Chondrocyte (in vitro differentiated cells): ENCODE measurements at regions not wholly inside any gene's neighbourhood (a gene's known extent, or its start where the extent isn't known, plus 50 kb on each side); places are given as distances from the start of the nearest gene placed in this dataset.

ENCODE experiments used
- DNase-seq: peaks from one replicate; pipeline ENCODE4 v3.0.0; 2021; ENCODE audit warnings: mixed read lengths, low spot score
- H3K27ac Mint-ChIP-seq: one replicate; pipeline ENCODE4 v1.8.0; 2021; ENCODE audit warnings: mild to moderate bottlenecking, moderate library complexity, mixed read lengths; ENCODE audit not compliant: unreplicated experiment
- H3K27me3 Mint-ChIP-seq: 2 replicates; pipeline ENCODE4 v1.8.0; 2021; ENCODE audit warnings: low read depth, mixed read lengths
- H3K36me3 Mint-ChIP-seq: 2 replicates; pipeline ENCODE4 v1.8.0; 2021; ENCODE audit warnings: low read depth, mixed read lengths
- H3K4me1 Mint-ChIP-seq: 2 replicates; pipeline ENCODE4 v1.8.0; 2021; ENCODE audit warnings: low read depth, mild to moderate bottlenecking, mixed read lengths
- H3K4me3 Mint-ChIP-seq: one replicate; pipeline ENCODE4 v1.8.0; 2021; ENCODE audit warnings: mild to moderate bottlenecking, moderate library complexity, mixed read lengths; ENCODE audit not compliant: unreplicated experiment
- H3K9me3 Mint-ChIP-seq: 2 replicates; pipeline ENCODE4 v1.8.0; 2021; ENCODE audit warnings: low read depth, mixed read lengths
- TF ChIP-seq, protein P1 (sequence below): fragments of 200-600 bp; sonication (generic); IDR thresholded peaks from 2 replicates; pipeline ENCODE4 v1.5.0; 2021; ENCODE audit warnings: antibody characterized with exemption, mild to moderate bottlenecking, moderate library complexity

GRCh38 chr11:15541079-15541478 lies 426.4 kb downstream of the INSC start:
- no peak for DNase-seq
- Mint-ChIP-seq H3K36me3 (peaks cover 1% of the 10 kb centered on the region), H3K27ac (no peak overlapping the region), H3K9me3 (no peaks in the 10 kb centered on the region), H3K27me3 (peaks cover 7% of the 10 kb centered on the region), H3K4me1 (no peaks in the 10 kb centered on the region), H3K4me3 (no peak overlapping the region)
- TF ChIP-seq, protein P1, sequence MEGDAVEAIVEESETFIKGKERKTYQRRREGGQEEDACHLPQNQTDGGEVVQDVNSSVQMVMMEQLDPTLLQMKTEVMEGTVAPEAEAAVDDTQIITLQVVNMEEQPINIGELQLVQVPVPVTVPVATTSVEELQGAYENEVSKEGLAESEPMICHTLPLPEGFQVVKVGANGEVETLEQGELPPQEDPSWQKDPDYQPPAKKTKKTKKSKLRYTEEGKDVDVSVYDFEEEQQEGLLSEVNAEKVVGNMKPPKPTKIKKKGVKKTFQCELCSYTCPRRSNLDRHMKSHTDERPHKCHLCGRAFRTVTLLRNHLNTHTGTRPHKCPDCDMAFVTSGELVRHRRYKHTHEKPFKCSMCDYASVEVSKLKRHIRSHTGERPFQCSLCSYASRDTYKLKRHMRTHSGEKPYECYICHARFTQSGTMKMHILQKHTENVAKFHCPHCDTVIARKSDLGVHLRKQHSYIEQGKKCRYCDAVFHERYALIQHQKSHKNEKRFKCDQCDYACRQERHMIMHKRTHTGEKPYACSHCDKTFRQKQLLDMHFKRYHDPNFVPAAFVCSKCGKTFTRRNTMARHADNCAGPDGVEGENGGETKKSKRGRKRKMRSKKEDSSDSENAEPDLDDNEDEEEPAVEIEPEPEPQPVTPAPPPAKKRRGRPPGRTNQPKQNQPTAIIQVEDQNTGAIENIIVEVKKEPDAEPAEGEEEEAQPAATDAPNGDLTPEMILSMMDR: no peak

DNA sequence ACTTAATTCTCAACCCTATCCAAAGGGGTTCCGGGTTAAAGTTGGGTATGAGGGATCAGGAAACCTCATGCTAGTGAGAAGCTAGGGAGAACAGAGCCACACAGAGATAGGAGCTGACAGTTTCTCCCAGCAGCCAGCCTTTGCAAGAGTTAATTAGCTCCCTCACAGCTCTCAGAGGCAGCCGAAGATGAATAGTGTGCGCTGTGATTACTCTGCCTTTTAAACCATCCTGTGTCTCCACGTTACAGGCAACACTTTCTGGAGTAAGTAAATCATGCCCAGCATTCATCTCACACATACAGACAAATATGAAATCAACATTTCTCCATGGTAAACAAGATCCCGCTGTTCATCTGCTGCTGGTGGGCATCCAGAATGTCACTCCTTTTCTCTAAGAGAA lies 429.6 kb downstream of the INSC start:
- no peak for DNase-seq
- no peak overlapping the region for H3K4me3 Mint-ChIP-seq
- H3K4me1 Mint-ChIP-seq: no peaks in the 10 kb centered on the region
- H3K27ac Mint-ChIP-seq: no peak overlapping the region
- H3K27me3 Mint-ChIP-seq: peaks cover 2% of the 10 kb centered on the region
- H3K36me3 Mint-ChIP-seq: peaks cover 1% of the 10 kb centered on the region
- TF ChIP-seq, protein P1: no peak
- H3K9me3 Mint-ChIP-seq: no peaks in the 10 kb centered on the region

DNA sequence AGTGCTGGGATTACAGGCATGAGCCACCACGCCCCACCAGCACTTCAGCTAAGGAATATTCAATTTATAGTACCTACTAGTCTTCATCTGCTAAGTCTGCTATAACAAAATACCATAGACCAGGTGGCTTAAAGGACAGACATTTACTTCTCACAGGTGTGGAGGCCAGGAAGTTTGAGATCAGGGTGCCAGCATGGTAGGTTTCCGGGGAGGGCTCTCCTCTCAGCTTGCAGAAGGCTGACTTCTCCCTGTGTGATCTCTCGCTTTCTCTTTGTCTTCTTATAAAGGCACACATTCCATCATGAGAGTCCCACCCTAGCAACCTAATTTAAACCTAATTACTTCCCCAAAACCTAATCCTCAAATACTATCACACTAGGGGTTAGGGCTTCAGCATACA lies 433.0 kb downstream of the INSC start:
- peaks cover 6% of the 10 kb centered on the region for H3K27me3 Mint-ChIP-seq
- no peak overlapping the region for H3K27ac Mint-ChIP-seq
- no peak for DNase-seq
- no peak overlapping the region for H3K4me3 Mint-ChIP-seq
- H3K36me3 Mint-ChIP-seq: no peaks in the 10 kb centered on the region
- TF ChIP-seq, protein P1: no peak
- H3K4me1 Mint-ChIP-seq: no peaks in the 10 kb centered on the region
- H3K9me3 Mint-ChIP-seq: no peaks in the 10 kb centered on the region

DNA sequence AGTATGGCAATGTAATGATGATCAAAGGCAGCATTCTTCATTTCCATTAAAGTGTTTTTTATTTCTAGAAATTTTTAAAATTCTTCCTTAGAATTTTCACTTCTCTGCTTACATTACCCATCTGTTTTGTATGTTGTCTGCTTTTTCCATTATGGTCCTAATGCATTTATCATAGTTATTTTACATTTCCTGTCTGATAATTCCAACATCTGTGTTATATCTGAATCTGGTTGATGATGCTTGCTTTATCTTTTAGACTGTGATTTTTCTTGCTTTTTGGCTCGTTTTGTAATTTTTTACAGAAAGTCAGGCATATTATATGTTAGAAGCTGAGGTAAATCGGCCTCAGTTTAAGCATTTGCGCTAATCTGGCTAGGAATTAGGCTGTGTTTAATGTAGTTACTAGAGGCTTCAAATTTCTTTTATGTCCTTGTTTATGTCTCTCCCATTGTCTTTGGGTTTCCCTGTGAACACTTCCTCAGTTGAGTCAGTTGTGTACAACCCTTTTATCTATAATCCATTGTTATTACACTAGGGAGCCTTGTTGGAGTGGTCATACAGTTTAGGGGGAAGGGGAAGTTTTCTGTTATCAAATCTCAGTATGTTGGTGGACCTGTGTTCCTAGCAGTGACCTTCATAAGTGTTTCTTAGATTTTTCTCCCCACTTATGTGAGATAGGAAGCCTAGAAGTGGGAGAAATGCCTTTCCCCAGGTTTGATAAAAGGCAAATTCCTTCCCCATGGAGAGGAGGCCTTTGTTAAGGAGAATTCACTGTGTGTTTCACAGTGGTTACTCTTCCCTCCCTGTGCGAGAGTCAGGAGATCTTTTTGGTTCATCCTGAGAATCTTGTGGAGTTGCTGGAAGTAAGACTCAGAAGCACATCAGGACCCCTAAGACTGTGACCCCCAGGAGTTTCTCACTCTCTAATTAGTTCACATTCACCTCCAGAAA lies 437.5 kb downstream of the INSC start:
- Mint-ChIP-seq H3K4me3 (no peak overlapping the region), H3K4me1 (no peaks in the 10 kb centered on the region), H3K36me3 (no peaks in the 10 kb centered on the region), H3K27ac (no peak overlapping the region), H3K27me3 (peaks cover 6% of the 10 kb centered on the region), H3K9me3 (no peaks in the 10 kb centered on the region)
- DNase-seq: no peak
- TF ChIP-seq, protein P1: no peak

GRCh38 chr11:15555161-15555560 lies 440.4 kb downstream of the INSC start:
- H3K27ac Mint-ChIP-seq: no peak overlapping the region
- no peak overlapping the region for H3K4me3 Mint-ChIP-seq
- peaks cover 23% of the 10 kb centered on the region for H3K27me3 Mint-ChIP-seq
- no peak for DNase-seq
- H3K36me3 Mint-ChIP-seq: no peaks in the 10 kb centered on the region
- TF ChIP-seq, protein P1: no peak
- no peaks in the 10 kb centered on the region for H3K9me3 Mint-ChIP-seq
- no peaks in the 10 kb centered on the region for H3K4me1 Mint-ChIP-seq
